HPDE6-E6E7 (cell line): ENCODE measurements at regions not wholly inside any gene's neighbourhood (a gene's known extent, or its start where the extent isn't known, plus 50 kb on each side); places are given as distances from the start of the nearest gene placed in this dataset.
A peak's percentile ranks its signal among the peaks of the same experiment; 100 is the strongest.
"Not testable (repeated sequence)": the region's sequence is repeated elsewhere in the genome, so short reads cannot be mapped to it uniquely, and the experiment has no call there.

Source experiments
- DNase-seq: peaks from one replicate; pipeline ENCODE4 v3.0.0; 2011; ENCODE audit warnings: missing footprints; ENCODE audit errors: extremely low spot score

DNA sequence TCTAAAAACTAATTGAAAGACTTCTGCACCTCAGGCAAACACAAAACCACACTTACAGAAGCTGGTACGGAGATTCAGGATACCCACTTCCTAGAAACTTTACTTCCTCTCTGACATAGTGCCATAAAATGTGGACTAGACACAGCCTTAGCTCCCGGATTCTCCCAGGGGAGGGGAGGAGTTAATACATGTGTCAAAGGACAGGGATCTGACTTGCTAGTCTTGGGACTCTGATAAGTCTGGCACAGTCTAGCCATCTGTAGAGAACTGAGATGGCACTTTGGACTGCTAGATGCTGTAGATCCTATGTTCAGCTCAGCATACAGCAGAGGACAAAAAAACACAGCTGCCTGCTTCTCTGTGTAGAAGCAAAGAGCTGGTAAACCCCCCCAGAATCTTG, 769.8 kb upstream of the MIR17HG start:
- no peak for DNase-seq

DNA sequence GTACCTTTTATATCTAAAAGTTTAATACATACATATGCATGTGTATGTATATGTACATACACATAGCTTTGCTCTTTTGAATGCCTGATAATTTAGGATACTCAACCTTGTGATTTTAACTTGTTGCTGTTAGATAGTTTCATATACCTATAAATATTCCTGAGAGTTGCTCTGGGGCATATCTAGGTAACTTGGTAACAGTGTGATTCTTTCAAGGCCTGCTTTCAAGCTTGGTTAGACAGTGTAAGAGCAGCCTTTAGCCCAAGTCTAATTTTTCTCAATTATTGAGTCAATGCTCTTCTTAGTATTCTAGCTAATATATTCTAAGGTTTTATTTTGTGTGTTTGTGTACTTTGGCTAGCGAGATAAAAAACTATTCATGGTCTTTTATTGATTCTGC, 762.1 kb upstream of the MIR17HG start:
- DNase-seq = no peak

DNA sequence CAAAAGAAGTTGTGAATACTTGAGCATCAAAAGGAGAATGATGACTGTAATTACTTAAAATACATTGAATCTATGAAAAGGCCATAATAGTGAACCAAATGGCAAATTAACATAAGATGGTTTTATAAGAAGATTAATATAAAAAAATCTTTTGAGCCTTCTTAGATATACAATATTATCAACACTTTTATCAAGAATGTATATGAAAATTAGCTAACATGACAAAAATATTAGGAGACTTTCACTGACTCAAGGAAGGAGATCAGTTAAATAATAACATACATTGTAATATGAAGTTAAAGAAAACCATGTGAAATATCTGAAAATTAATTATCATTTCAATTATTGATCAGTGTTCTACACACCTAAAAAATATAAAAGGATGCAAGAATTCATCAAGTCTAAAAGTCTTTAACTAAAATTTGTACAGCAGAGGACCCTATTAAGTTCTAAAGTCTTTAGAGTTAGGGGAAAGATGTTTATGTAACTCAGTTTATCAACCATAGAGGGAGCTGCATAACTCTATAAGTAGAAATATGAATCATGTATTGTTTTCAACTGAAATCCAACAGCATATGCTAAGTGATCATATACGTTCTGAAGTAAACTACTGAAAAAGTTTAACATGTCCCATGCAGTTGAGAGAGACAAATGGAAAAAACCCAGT, 756.1 kb upstream of the MIR17HG start:
- no peak for DNase-seq

DNA sequence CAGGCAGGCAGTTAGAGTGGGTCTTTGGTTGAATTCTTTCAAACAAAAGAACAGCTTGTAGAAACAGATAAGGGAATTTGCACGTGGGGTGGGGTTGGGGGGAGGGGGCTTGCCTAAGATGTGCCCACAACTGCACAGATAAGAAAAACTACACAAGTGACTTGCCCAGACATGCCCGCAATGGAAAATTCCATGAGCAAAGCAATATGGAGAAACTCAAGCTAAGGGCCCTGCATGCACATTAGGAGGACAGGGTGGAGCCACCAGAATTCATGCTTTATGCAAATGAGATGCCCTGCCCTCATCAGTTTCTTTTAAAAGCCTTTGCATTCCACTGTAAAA, 755.6 kb upstream of the MIR17HG start:
- no peak for DNase-seq

DNA sequence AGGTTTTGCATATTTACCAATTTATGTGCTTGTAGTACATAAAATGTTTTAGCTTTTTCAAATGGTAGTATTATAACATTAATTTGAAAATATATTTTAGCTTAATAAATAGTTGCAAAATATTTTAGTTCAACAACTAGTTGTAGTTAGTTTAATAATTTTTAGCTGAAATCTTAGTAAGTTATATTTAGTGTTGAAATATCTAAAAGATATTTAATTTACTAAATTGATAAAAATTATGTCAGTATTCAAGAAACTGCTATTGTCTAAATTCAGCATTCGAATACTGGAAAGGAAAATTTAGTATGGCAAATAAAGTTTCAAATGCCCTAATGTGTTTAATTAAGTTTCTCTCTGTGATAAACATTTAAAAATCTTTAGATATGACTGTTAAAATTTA, 754.5 kb upstream of the MIR17HG start:
- DNase-seq = no peak

DNA sequence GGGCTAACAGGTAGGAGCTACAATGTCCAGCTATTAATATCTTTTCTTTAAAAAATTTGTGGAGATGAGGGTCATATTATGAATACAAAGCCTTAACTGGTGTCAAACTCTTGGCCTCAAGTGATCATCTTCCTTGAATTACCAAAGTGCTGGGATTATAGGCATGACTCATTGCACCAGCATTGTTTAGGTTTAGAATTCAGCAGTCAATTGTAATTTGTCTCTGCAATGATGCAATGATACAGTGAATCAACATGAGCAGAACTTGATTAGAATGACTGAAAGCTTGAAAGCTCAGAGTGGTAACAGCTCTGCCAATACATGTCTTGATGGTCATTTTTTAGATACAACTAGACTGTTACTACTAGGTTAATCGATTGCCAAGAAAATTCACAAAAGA, 752.8 kb upstream of the MIR17HG start:
- DNase-seq = peak; percentile 37

DNA sequence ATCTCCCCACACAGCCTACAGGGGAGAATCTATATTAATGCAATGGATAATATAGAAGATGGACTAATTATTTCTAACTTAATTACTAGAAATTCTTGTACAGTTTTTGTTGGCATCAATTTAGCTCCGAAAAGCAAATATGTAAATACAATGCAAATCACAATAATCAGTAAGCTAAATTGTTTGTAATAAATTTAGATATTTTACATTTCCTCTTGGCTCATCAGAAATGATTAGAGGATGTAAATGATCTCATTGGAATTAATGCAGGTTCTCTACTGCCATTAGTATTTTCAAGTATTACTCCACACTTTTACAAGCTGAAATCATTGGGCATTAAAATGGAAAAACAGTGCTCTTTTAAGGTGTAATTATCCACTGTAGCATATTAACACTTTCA, 741.8 kb upstream of the MIR17HG start:
- no peak for DNase-seq

DNA sequence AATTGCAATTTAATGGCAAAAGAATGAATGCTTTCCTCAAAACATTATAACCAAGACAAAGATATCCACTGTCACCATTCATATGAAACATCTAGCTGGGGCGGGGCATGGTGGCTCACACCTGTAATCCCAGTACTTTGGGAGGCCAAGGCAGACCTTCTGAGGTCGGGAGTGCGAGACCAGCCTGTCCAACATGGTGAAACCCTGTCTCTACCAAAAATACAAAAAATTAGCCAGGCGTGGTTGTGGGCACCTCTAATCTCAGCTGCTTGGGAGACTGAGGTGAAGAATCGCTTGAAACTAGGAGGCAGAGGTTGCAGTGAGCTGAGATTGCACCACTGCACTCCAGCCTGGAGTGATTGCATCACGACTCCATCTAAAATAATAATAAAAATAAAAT, 740.6 kb upstream of the MIR17HG start:
- DNase-seq = not testable (repeated sequence)

DNA sequence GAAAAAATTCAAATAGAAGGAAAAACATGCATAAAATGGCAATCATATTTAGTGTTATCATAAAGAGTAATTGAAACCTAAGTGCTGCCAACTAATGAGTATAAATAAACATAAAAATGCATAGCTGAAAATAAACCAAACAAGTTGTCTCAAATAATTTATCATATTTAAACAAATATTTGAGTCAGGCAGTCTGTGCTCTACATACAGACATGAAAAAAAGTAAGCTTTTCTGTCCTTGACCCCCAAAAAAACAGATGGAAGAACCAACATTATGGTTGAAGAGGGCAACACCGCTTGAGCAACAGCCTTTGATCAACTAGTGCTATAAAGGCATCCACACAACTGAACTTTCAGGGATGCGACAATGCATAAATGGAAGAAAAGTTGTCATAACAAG, 735.1 kb upstream of the MIR17HG start:
- DNase-seq = no peak

DNA sequence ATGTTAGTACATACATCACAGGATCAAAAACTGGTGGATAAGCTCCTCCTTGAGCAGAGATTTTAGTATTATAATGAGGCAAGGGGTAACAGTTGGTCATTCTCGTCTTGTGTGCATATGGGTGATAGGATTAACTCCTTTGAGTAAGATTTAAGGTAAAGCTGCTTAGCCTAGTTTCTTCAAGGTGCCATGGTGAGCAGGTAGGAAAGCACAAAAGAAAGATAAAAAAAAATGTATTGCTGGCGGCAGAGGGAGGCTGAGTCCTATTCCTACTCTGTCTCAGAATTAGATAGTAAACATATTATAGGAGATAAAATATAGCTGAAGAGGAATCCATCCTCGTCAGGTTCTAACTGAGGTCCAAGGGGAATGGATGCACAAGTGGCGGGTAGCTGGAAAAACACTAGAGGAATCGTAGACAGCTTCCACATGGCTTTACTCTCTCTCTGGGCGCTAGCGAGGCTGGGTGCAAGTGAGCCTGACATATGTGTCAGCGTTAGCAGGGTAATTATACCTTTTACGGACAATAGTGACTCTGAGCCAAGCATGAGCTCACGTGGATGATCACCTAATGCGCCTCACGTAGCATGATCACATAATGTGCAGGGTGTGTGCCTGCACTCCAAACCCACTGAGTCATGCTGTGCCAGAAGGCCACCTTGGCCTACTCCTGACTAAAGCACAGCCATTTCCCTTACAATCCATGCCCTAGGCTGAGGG, 734.3 kb upstream of the MIR17HG start:
- no peak for DNase-seq

DNA sequence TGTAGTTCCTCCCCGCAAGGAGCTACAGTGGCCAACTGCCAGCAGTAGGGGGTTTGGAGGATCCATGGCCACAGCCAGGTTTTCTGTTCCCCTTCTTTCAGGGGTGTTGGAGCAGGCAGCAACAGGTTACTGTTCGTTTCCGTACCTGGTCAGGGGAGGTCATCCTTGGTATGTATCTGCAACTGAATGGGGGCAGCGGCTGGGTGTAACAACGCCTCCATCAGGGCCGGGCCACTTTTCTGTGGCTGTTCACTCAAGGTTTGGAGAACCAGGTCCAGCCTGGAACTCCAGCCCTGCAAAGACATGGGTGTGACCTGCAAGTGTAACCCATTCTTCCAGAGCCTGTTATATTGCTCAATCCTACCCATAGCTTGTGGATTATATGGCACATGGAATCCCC, 732.3 kb upstream of the MIR17HG start:
- no peak for DNase-seq

DNA sequence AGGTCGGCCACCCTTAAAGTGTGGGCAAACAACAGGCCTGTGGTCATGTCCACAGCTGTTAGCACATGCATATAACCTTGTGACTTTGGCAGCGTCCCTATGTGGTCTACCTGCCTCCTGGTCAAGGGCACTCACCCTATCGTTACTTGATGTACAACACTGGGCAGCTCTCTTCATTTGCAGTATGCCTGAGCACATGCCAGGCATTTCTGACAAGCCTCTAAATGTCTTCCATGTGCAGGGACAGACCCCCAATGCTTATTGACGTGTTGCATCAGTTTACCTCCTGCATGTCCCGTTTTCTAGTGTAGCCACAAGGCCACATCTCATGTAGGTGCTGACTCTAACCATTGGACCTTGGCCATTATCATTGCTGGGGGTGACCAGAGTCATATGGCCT, 731.7 kb upstream of the MIR17HG start:
- DNase-seq = no peak

DNA sequence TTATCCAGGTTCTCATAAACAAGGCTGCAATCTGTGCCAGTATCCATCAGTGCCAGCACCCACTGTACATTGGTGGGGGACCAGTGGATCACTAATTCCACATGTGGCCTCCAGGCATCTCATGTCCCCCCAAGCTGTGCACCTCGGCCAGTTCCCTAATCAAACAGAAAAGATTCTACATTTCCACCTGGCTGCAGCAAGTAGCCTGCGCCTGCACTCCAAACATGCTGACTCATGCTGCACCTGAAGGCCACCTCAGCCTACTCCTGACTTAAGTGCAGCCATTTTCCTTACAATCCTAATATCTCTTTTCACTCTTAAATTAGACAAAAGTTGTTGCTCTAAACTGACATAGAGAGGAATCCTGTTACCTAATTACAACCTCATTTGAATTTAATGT, 729.4 kb upstream of the MIR17HG start:
- no peak for DNase-seq

DNA sequence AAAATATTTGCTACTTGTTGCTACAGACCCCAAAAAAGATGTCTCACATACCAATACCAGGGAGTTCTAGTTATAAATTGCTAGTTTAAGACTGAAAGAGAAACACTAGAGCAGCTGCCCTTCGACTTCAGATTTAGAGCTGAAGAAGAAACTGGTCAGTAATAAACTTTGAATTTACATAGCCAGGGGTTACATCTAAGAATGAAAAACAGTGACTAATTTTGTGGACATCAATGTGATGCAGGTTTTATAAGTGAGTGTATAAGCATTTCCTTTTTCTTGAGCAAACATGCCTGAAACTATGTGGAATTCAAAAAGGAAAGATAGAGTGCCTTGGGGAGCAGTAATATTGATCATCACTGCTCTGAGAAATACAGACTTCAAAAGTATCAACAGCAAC, 724.9 kb upstream of the MIR17HG start:
- DNase-seq = peak; percentile 31

DNA sequence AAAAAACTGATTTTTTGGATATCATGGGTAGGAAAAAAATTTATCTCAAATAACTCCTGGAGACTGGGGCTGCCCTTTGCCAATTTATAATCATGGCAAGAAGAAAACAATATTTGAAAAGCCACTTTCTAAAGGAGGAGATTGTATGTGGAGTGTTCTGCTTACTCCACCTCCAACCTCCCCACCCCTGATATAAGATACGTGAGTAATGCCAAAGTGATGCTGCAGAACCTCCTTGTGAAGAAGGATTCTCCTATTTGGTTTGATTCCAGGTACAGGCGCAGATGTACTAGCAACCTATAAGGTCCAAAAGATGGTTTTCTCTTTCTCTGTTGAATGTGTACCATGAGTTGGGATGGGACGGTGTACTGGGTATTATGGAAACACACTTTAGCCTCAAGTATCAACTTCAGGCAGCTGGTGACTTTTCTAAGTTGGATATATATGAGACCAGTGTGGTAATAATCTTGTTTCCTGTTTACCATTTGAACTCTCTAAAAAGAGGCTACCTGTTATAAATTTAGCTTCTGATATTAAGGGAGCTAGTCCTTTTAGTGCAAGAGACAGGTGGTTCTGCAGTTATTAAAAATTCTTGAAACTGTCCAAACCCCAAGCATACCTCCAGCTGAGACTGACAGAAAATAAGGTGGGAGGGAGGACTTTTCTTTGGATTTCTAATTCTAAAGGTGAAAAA, 724.0 kb upstream of the MIR17HG start:
- peak; percentile 35 for DNase-seq

DNA sequence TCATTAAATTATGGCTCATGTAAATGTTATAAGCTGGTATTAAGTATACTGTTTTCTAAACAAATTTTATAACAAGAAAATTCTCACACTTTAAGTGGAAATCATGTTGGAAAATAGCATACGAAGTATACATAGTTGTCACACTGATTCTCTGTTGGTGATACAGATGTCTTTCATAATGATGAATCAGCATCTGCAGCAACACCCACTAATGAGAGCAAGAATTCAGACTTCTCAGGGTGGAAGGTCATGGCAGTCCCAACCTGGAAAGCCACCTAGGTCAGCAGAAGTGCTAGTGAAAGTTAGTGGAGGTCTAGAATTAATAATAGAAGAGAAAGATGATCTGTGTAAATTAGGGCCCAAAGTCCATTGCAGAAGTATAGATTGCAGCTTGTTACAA, 719.7 kb upstream of the MIR17HG start:
- no peak for DNase-seq

DNA sequence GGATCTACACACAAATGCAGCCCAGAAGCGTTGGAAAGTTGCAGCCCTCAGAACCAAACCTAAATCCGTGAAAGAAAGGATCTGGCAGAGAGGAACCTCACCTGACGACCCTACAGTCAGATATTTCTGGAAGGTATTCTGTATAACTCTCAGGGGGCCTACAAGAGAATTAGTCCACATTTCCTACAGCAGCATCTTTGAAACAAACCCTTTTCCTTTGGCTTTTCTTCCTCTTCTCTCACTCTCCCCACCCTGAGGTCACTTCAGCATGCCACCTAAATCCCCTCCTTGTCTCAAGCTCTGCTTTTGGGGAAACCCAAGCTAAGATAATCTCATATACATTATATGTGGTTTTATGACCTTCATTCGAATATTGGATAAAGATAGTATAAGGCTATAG, 719.0 kb upstream of the MIR17HG start:
- DNase-seq = no peak

DNA sequence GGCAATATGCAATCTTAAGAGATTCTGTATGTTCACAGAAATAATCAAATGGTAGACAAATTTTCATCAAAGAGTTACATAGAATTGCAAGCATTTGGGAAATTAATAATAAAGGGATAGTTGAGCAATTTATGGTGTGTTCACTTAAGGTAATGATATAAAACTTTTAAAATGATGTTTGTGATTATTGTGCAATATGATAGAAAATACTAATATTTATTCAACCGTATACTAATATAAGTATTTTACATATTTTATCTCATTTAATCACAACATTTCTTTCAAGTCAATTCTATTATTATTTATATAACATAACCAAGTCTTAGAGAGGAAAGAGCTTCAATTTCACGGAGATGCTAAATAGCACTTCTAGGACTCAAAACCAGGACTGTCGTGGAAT, 716.8 kb upstream of the MIR17HG start:
- no peak for DNase-seq

DNA sequence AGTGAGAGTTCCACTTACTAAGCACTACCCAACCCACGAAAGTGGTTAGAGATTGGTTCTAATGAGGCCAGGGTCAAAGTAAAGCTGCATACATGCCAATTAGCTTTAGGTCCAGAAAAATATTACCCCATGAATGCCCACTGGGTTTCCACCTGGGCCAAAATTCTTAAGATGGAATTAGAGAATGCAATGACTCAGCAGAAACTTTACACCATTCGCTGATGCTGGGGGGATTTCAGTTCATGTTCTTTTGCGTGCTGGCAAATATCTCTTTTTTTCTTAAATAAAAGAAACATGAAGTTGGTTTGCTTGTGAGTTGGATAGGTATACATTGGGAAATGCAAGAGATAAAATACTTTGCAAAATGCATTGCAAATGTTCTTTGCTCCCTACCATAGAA, 715.3 kb upstream of the MIR17HG start:
- no peak for DNase-seq

DNA sequence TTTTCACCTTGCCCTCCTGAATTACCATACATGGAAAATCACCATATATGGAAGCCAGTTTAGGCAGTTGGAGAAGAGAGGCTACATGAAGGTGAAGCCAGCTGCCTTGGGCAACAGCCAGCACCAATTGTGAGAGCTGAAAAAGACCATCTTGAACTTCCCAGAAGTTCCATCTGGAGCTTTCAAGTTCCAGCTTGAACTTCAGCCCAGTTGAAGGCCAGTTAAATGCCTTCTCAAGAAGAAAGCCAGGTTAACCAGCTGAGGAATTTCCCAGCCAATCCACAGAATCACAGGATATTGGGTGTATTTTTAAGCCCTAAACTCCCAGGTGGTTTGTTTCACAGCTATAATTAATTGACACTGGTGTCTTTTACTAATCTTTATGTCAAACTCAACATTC, 713.6 kb upstream of the MIR17HG start:
- DNase-seq = no peak

DNA sequence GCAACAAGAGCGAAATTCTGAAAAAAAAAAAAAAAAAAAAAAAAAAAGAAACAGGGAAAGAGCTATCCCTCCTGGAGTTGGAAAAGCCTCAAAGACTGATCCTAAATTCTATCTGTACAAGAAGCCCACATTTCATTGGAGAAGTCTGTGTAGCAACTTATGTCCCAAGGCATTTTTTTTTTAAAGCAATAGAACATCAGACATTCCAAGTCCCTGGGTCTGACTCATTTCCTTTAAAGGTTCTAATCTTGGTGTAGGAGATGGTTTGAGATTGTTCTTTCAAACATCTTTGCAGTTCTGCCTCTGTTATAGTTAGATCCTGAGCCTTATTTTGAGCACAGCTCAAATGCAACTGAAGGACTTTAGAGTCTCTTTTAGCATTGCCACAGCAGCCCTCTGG, 706.5 kb upstream of the MIR17HG start:
- no peak for DNase-seq

DNA sequence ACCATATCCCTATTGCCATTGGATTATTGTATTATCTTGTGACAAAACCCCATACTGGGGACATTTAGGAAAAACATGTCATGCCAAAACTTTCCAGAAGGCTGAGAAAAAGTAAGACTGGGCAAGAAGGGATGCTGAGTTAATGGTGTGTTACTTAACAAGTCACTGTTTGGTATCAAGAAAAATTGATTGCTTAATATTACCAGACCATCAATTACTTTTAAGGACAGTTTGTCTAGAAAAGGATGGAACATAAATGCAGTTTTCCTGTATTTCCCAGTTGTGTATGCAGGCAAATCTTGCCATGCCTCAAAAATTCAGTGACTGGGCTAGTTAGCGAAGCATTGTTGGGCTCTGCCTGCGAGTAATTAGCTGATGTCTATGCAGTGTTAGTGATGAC, 705.6 kb upstream of the MIR17HG start:
- no peak for DNase-seq

DNA sequence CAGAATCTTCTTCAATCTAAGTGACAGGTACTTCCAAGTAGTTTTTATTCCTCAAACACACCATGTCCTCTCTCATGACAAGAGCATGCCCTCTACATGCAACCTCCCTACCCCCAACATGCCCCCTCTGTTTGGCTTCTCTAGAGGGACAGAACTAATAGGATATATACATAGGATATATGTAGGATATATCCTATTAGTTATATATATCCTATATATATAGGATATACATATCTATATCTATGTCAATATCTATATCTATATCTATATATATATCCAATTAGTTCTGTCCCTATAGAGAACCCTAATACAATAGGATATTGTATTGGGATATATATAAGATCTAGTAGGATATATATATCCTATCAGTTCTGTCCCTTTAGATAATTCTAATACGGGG, 701.9 kb upstream of the MIR17HG start:
- no peak for DNase-seq
